ENCODE measurements at regions not wholly inside any gene's neighbourhood (a gene's known extent, or its start where the extent isn't known, plus 50 kb on each side); places are given as distances from the start of the nearest gene placed in this dataset.

DNA sequence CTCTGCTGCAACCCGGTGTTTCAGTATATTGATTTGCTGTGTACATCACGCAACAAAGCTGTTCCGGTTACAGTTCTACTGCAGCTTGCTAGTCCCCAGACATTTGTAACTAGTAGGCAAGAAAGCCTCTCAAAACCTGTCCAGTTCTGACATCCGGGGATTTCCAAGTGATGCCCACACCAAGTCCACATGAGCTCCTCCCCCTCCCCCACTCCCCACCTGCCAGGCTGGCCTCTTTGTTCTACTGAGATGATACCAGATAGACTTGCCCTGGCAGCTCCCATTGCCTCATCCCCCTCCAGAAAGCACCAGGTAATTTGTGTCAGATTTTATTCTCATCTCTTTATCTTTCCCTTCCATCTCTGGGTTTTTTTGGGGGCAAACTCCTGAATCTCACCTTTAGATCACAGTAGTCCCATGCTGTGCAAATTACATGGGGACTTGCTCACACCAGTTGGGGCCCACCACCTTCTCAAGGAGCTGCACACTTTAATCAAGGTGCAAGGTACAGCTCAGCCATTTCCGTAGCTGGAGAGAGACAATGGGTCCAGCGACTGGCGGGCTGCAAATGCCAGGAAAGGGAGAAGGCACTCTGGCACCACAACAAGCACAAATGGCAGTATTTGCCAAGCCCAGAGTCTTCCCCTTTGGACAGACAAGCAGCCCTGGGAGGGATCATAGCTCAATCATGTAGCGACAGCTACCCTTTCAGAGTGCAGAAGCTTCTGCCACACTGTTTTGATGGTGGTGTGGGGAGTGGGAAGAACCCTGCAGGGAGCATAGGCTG lies 183.1 kb downstream of the CYLD start:
- Mint-ChIP-seq H3K27me3 (ENCODE audit: low read depth in 2 of 2) (peaks cover 0 to 16% of the 10 kb centered on the region in 2 donors), H3K36me3 (no peaks in the 10 kb centered on the region), H3K4me3 (no peak overlapping the region), H3K27ac (no peak overlapping the region), H3K9me3 (no peaks in the 10 kb centered on the region), H3K4me1 (no peaks in the 10 kb centered on the region)
- Histone ChIP-seq H3K27me3 (ENCODE audit: control insufficient read depth, insufficient read depth, low read length) (no peaks in the 10 kb centered on the region), H3K4me1 (ENCODE audit: control insufficient read depth, insufficient read depth, low read length) (no peaks in the 10 kb centered on the region), H3K36me3 (ENCODE audit: control insufficient read depth, insufficient read depth, low read length) (no peaks in the 10 kb centered on the region), H3K9me3 (ENCODE audit: control insufficient read depth, insufficient read depth, low read length) (no peaks in the 10 kb centered on the region), H3K27ac (ENCODE audit: low read length) (no peak overlapping the region), H3K4me3 (ENCODE audit: low read length) (no peak overlapping the region)
- DNase-seq (no peak), ATAC-seq (no peak)
- WGBS (ENCODE audit: insufficient coverage): 87% methylated on average over 8 of the region's 8 CpGs
- TF ChIP-seq, protein P1, sequence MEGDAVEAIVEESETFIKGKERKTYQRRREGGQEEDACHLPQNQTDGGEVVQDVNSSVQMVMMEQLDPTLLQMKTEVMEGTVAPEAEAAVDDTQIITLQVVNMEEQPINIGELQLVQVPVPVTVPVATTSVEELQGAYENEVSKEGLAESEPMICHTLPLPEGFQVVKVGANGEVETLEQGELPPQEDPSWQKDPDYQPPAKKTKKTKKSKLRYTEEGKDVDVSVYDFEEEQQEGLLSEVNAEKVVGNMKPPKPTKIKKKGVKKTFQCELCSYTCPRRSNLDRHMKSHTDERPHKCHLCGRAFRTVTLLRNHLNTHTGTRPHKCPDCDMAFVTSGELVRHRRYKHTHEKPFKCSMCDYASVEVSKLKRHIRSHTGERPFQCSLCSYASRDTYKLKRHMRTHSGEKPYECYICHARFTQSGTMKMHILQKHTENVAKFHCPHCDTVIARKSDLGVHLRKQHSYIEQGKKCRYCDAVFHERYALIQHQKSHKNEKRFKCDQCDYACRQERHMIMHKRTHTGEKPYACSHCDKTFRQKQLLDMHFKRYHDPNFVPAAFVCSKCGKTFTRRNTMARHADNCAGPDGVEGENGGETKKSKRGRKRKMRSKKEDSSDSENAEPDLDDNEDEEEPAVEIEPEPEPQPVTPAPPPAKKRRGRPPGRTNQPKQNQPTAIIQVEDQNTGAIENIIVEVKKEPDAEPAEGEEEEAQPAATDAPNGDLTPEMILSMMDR (IDR thresholded peaks at IDR 0.05): no peak
- intact Hi-C loops (cut with micrococcal nuclease): no loop called here

DNA sequence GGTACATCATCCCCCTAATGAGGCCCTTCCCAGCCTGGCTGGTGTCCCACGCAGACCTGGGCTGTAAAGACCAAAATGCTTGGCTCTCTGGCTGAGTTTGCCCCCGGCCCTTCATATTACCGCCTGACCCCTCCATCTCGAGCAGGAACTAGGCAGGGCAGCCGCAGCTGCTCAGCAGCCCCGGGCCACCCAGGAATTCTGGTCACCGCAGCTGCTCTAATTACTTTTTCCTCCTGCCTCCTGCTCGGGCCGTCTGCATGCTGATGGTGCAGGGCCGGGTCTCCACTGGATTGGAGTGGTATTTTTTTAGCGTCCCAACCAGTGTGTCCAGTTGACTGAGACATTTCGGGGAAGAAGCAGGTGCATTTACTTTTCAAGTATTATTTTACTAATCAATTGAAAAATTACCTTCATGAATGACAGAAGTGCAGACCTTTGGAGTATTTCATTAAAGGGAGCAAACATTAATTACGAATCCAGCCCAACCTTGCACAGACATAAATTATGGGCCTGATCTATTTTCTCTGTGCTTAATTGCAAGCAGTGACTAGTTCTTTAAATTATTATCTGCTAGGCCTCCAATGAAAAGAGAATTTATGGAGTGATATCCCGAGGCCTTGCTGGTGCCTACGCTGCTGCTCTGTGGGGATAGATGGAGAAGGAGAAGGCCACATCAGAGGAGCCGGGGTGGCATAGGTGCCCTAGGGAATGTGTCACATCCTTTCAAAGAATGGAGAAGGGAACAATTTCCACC lies 176.2 kb downstream of the CYLD start:
- 86% methylated on average over 15 of the region's 16 CpGs for WGBS (ENCODE audit: insufficient coverage)
- Histone ChIP-seq H3K27me3 (ENCODE audit: control insufficient read depth, insufficient read depth, low read length) (no peaks in the 10 kb centered on the region), H3K9me3 (ENCODE audit: control insufficient read depth, insufficient read depth, low read length) (no peaks in the 10 kb centered on the region), H3K4me3 (ENCODE audit: low read length) (no peak overlapping the region), H3K27ac (ENCODE audit: low read length) (no peak overlapping the region), H3K4me1 (ENCODE audit: control insufficient read depth, insufficient read depth, low read length) (no peaks in the 10 kb centered on the region), H3K36me3 (ENCODE audit: control insufficient read depth, insufficient read depth, low read length) (no peaks in the 10 kb centered on the region)
- H3K9me3 Mint-ChIP-seq: no peaks in the 10 kb centered on the region
- DNase-seq: no peak
- no peak for ATAC-seq
- intact Hi-C loops (cut with micrococcal nuclease): no loop called here
- TF ChIP-seq, protein P1 (IDR thresholded peaks at IDR 0.05): no peak
- H3K4me3 Mint-ChIP-seq: no peak overlapping the region
- no peak overlapping the region for H3K27ac Mint-ChIP-seq
- H3K36me3 Mint-ChIP-seq: no peaks in the 10 kb centered on the region
- no peaks in the 10 kb centered on the region for H3K4me1 Mint-ChIP-seq
- H3K27me3 Mint-ChIP-seq (ENCODE audit: low read depth in 2 of 2): peaks cover 6 to 34% of the 10 kb centered on the region in 2 donors

DNA sequence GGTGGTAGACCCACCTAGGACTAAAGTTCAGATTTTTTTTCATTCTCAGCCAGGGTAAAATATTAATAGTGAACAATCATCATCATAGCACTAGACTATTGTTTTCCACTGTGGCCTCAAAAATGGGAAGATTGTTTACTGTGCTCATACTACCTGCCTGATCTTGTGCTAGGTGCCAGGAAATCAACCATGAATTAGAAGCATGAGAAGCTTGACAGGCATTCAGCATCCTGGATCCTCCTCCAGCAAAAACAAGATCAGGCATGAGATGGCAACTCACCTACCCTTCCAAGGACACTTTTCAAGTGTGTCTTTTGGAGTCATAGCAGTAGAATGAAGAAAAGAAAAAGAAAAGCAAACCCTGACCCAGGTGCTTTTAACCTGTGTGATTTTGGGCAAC lies 174.2 kb downstream of the CYLD start:
- no peaks in the 10 kb centered on the region for H3K9me3 Mint-ChIP-seq

More for the DNA sequence above, 174.2 kb downstream of the CYLD start:
- H3K36me3 Mint-ChIP-seq: no peaks in the 10 kb centered on the region
- intact Hi-C loops (cut with micrococcal nuclease): no loop called here
- Histone ChIP-seq H3K9me3 (ENCODE audit: control insufficient read depth, insufficient read depth, low read length) (no peaks in the 10 kb centered on the region), H3K27me3 (ENCODE audit: control insufficient read depth, insufficient read depth, low read length) (no peaks in the 10 kb centered on the region), H3K4me3 (ENCODE audit: low read length) (no peak overlapping the region), H3K4me1 (ENCODE audit: control insufficient read depth, insufficient read depth, low read length) (no peaks in the 10 kb centered on the region), H3K36me3 (ENCODE audit: control insufficient read depth, insufficient read depth, low read length) (no peaks in the 10 kb centered on the region), H3K27ac (ENCODE audit: low read length) (no peak overlapping the region)
- TF ChIP-seq, protein P1 (IDR thresholded peaks at IDR 0.05): no peak
- no peak for ATAC-seq
- no peak overlapping the region for H3K27ac Mint-ChIP-seq
- peaks cover 14 to 42% of the 10 kb centered on the region in 2 donors for H3K27me3 Mint-ChIP-seq (ENCODE audit: low read depth in 2 of 2)
- no peak for DNase-seq
- no peaks in the 10 kb centered on the region for H3K4me1 Mint-ChIP-seq
- no peak overlapping the region for H3K4me3 Mint-ChIP-seq
